AG10803 (cell line): ENCODE measurements at regions not wholly inside any gene's neighbourhood (a gene's known extent, or its start where the extent isn't known, plus 50 kb on each side); places are given as distances from the start of the nearest gene placed in this dataset.
A peak's percentile ranks its signal among the peaks of the same experiment; 100 is the strongest.

Experiments
- DNase-seq: peaks from one replicate; pipeline ENCODE4 v3.0.0; 2010; ENCODE audit warnings: low read depth
- H3K4me3 ChIP-seq: 2 replicates; pipeline ENCODE4 v1.5.1; 2011; ENCODE audit warnings: mild to moderate bottlenecking, low read length, control low read depth
- CTCF ChIP-seq: conservative IDR thresholded peaks from 2 replicates; pipeline ENCODE4 v1.5.1; 2011; ENCODE audit warnings: mild to moderate bottlenecking, low read length, control low read depth, inconsistent platforms

- no peak for TF ChIP-seq CTCF
- no peak overlapping the region for H3K4me3 ChIP-seq
- DNase-seq, result no peak
Observed at GRCh38 chr2:40841856-40842255, 390.0 kb upstream of the SLC8A1 start.

GRCh38 chr2:40844353-40845277 is 392.7 kb upstream of the SLC8A1 start:
- no peak overlapping the region for H3K4me3 ChIP-seq
- DNase-seq, result no peak
- TF ChIP-seq CTCF, result 0 out of 2 replicates have a peak, but pooled peaks have one; percentile 3

- H3K4me3 ChIP-seq, result no peak overlapping the region
- no peak for TF ChIP-seq CTCF
- DNase-seq, result no peak
Observed at GRCh38 chr2:40851661-40852060, 399.8 kb upstream of the SLC8A1 start.

GRCh38 chr2:40859617-40860016 is 407.7 kb upstream of the SLC8A1 start:
- TF ChIP-seq CTCF, result no peak
- no peak overlapping the region for H3K4me3 ChIP-seq
- DNase-seq, result no peak

- TF ChIP-seq CTCF, result no peak
- no peak overlapping the region for H3K4me3 ChIP-seq
- no peak for DNase-seq
Observed at GRCh38 chr2:40867829-40868228, 415.9 kb upstream of the SLC8A1 start.

GRCh38 chr2:40872580-40872979 is 420.7 kb upstream of the SLC8A1 start:
- no peak for TF ChIP-seq CTCF
- no peak overlapping the region for H3K4me3 ChIP-seq
- no peak for DNase-seq

GRCh38 chr2:40874380-40874779 is 422.5 kb upstream of the SLC8A1 start:
- DNase-seq, result no peak
- H3K4me3 ChIP-seq, result no peak overlapping the region
- no peak for TF ChIP-seq CTCF
